Keratinocyte (primary cell): ENCODE measurements at regions not wholly inside any gene's neighbourhood (a gene's known extent, or its start where the extent isn't known, plus 50 kb on each side); places are given as distances from the start of the nearest gene placed in this dataset.

Source experiments
- DNase-seq: peaks from one replicate; pipeline ENCODE4 v3.0.0-alpha.2; 2011; ENCODE audit warnings: low read depth, missing footprints, low spot score
- FAIRE-seq: peaks from 2 replicates; lab custom pipeline; 2011; peaks lifted over from hg19 to GRCh38; lab: Jason Lieb, UNC
- H2AFZ ChIP-seq: 2 replicates; pipeline ENCODE4 v1.6.0; 2012; ENCODE audit warnings: low read length, control low read depth, inconsistent platforms; ENCODE audit not compliant: control insufficient read depth
- H3K27ac ChIP-seq: 2 replicates; pipeline ENCODE4 v1.5.1; 2011; ENCODE audit warnings: low read length; ENCODE audit not compliant: control insufficient read depth, insufficient read depth
- H3K27me3 ChIP-seq: 3 replicates; pipeline ENCODE4 v1.6.0; 2011; ENCODE audit warnings: low read length; ENCODE audit not compliant: control insufficient read depth, insufficient read depth; ENCODE audit errors: extremely low read depth
- H3K36me3 ChIP-seq, 2 experiments: 2 replicates in 1 of 2; 3 replicates in 1 of 2; pipeline ENCODE4 v1.5.1; 2011; ENCODE audit warnings: low read length in 2 of 2, mild to moderate bottlenecking in 1 of 2; ENCODE audit not compliant: control insufficient read depth in 2 of 2, insufficient read depth in 2 of 2; ENCODE audit errors: extremely low read depth in 1 of 2
- H3K4me1 ChIP-seq: 3 replicates; pipeline ENCODE4 v1.5.1; 2011; ENCODE audit warnings: low read length; ENCODE audit not compliant: control insufficient read depth, insufficient read depth; ENCODE audit errors: extremely low read depth
- H3K4me2 ChIP-seq: 3 replicates; pipeline ENCODE4 v1.6.0; 2011; ENCODE audit warnings: low read depth, low read length; ENCODE audit not compliant: control insufficient read depth, insufficient read depth; ENCODE audit errors: extremely low read depth
- H3K4me3 ChIP-seq, 3 experiments: fragments of 200-600 bp in 1 of 3; sonication (generic) in 1 of 3; 2 replicates in 2 of 3; 3 replicates in 1 of 3; pipeline ENCODE4 v1.5.1; 2011 to 2016; ENCODE audit warnings: low read length in 3 of 3, mild to moderate bottlenecking in 3 of 3, control low read depth in 2 of 3, inconsistent platforms in 1 of 3, low read depth in 1 of 3, mixed read lengths in 1 of 3, mixed run types in 1 of 3, moderate library complexity in 1 of 3; ENCODE audit not compliant: control insufficient read depth in 2 of 3, insufficient read depth in 2 of 3; ENCODE audit errors: extremely low read depth in 1 of 3
- H3K79me2 ChIP-seq: 2 replicates; pipeline ENCODE4 v1.6.0; 2012; ENCODE audit warnings: low read length; ENCODE audit not compliant: control insufficient read depth, insufficient read depth
- H3K9ac ChIP-seq: 3 replicates; pipeline ENCODE4 v1.6.0; 2011; ENCODE audit warnings: low read length; ENCODE audit not compliant: control insufficient read depth, insufficient read depth; ENCODE audit errors: extremely low read depth
- H3K9me1 ChIP-seq: 3 replicates; pipeline ENCODE4 v1.6.0; 2011; ENCODE audit warnings: low read length; ENCODE audit not compliant: control insufficient read depth, insufficient read depth; ENCODE audit errors: extremely low read depth
- H3K9me3 ChIP-seq: 2 replicates; pipeline ENCODE4 v1.5.1; 2012; ENCODE audit warnings: low read depth, low read length; ENCODE audit not compliant: control insufficient read depth
- H4K20me1 ChIP-seq: 3 replicates; pipeline ENCODE4 v1.6.0; 2011; ENCODE audit warnings: low read length; ENCODE audit not compliant: control insufficient read depth, insufficient read depth; ENCODE audit errors: extremely low read depth
- CTCF ChIP-seq, 3 experiments: IDR thresholded peaks in 1 of 3; conservative IDR thresholded peaks in 1 of 3; optimal IDR thresholded peaks in 1 of 3; 2 replicates in 2 of 3; 3 replicates in 1 of 3; pipeline versions ENCODE3 to v1.5.1; 2011; ENCODE audit warnings: low read length in 3 of 3, mild to moderate bottlenecking in 3 of 3, moderate library complexity in 2 of 3, control low read depth in 1 of 3, inconsistent platforms in 1 of 3; ENCODE audit not compliant: insufficient read depth in 2 of 3; ENCODE audit errors: extremely low read depth in 1 of 3
- EZH2 ChIP-seq: IDR thresholded peaks from one replicate; pipeline ENCODE4 v1.6.1; 2012; ENCODE audit warnings: inconsistent platforms, mild to moderate bottlenecking, low read length, moderate library complexity
- dilution Hi-C: fragments of 300-500 bp; cut with MboI; formaldehyde crosslinking; loops from one replicate; pipeline ENCODE4 v1.7.0; 2020; ENCODE audit warnings: low sequenced_read_pairs; ENCODE audit not compliant: extremely low pct_ligation_motif_present

GRCh38 chr3:194223951-194224350 is 88.0 kb downstream of the HES1 start:
- H3K4me2 ChIP-seq: no peak overlapping the region
- DNase-seq: no peak
- H3K79me2 ChIP-seq: no peaks in the 10 kb centered on the region
- no peaks in the 10 kb centered on the region for H3K36me3 ChIP-seq
- no peak overlapping the region for H2AFZ ChIP-seq
- no peaks in the 10 kb centered on the region for H3K9me1 ChIP-seq
- no peak overlapping the region for H3K9ac ChIP-seq
- dilution Hi-C loops: no loop called here
- H3K27ac ChIP-seq: no peak overlapping the region
- peaks cover 20% of the 10 kb centered on the region for H3K27me3 ChIP-seq
- no peaks in the 10 kb centered on the region for H3K9me3 ChIP-seq
- TF ChIP-seq CTCF (optimal IDR thresholded peaks at IDR 0.05 in 1 of 3, IDR thresholded peaks at IDR 0.05 in 1 of 3, conservative IDR thresholded peaks at IDR 0.05 in 1 of 3; ENCODE audit: extremely low read depth in 1 of 3, insufficient read depth in 2 of 3, low read length in 3 of 3): no peak
- TF ChIP-seq EZH2: no peak
- H3K4me1 ChIP-seq: no peaks in the 10 kb centered on the region
- no peak for FAIRE-seq
- H3K4me3 ChIP-seq: no peak overlapping the region
- no peaks in the 10 kb centered on the region for H4K20me1 ChIP-seq

GRCh38 chr3:194224471-194225417 is 88.8 kb downstream of the HES1 start:
- DNase-seq (no peak), FAIRE-seq (no peak)
- no peak overlapping the region for H2AFZ ChIP-seq

More at GRCh38 chr3:194224471-194225417, 88.8 kb downstream of the HES1 start:
- no peak overlapping the region for H3K4me3 ChIP-seq
- H3K9me3 ChIP-seq: no peaks in the 10 kb centered on the region
- no peaks in the 10 kb centered on the region for H3K36me3 ChIP-seq
- H3K79me2 ChIP-seq: no peaks in the 10 kb centered on the region
- no peaks in the 10 kb centered on the region for H4K20me1 ChIP-seq
- TF ChIP-seq EZH2 (no peak), CTCF (optimal IDR thresholded peaks at IDR 0.05 in 1 of 3, IDR thresholded peaks at IDR 0.05 in 1 of 3, conservative IDR thresholded peaks at IDR 0.05 in 1 of 3; ENCODE audit: extremely low read depth in 1 of 3, insufficient read depth in 2 of 3, low read length in 3 of 3) (no peak)
- H3K9me1 ChIP-seq: no peaks in the 10 kb centered on the region
- H3K27ac ChIP-seq: no peak overlapping the region
- no peak overlapping the region for H3K4me2 ChIP-seq
- dilution Hi-C loops: no loop called here
- no peaks in the 10 kb centered on the region for H3K4me1 ChIP-seq
- H3K27me3 ChIP-seq: peaks cover 20% of the 10 kb centered on the region
- H3K9ac ChIP-seq: no peak overlapping the region
